NT2/D1 (cell line): ENCODE measurements at regions not wholly inside any gene's neighbourhood (a gene's known extent, or its start where the extent isn't known, plus 50 kb on each side); places are given as distances from the start of the nearest gene placed in this dataset.

Experiments
- SUZ12 ChIP-seq: IDR thresholded peaks from 2 replicates; pipeline ENCODE4 v1.6.1; 2011; ENCODE audit not compliant: insufficient read length, insufficient read depth; ENCODE audit errors: extremely low read depth
- ZNF274 ChIP-seq: IDR thresholded peaks from 2 replicates; pipeline ENCODE4 v1.6.1; 2011; ENCODE audit warnings: mild to moderate bottlenecking, low read depth, low read length

DNA sequence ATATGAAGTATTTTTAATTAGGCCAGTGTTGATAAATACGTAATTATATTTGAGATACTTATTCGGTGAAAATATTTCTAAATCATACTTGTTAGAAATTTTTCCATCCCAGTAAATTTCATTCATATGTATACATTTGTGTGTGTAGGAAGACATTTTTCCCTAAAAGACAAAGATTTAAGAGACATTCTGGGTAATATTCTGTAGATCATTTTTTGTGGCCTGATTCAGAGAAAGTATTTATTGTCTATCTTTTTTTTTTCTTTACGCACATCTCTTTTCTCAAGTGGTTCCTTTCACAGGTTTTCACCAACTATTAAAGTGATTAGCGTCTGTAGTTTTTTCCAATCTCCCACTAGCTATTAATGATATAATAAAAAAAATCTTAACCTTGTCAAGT, 224.1 kb downstream of the MEF2C start:
- no peak for TF ChIP-seq ZNF274
- TF ChIP-seq SUZ12: no peak
